ENCODE measurements at regions not wholly inside any gene's neighbourhood (a gene's known extent, or its start where the extent isn't known, plus 50 kb on each side); places are given as distances from the start of the nearest gene placed in this dataset.

DNA sequence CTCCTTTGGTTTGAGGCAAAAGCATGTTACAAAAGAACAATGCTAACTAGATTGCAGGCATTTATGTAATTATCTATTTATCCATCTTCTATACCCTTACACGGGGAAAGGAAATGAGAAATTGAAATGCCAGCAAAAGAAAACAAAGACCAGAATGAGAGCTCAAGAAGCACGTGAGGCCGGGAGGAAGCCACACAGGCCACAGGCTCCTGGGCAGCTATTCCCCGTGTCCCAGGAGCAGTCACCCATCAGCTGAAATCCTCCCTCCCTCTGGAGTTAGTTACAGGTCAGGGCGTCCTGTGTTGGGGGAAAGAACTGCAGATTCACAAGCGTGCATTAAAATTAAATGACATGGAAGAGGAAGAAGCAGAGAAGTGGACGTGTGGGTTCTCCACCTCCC is 64.7 kb upstream of the RPS6KA2 start:
- TF ChIP-seq, protein P1, sequence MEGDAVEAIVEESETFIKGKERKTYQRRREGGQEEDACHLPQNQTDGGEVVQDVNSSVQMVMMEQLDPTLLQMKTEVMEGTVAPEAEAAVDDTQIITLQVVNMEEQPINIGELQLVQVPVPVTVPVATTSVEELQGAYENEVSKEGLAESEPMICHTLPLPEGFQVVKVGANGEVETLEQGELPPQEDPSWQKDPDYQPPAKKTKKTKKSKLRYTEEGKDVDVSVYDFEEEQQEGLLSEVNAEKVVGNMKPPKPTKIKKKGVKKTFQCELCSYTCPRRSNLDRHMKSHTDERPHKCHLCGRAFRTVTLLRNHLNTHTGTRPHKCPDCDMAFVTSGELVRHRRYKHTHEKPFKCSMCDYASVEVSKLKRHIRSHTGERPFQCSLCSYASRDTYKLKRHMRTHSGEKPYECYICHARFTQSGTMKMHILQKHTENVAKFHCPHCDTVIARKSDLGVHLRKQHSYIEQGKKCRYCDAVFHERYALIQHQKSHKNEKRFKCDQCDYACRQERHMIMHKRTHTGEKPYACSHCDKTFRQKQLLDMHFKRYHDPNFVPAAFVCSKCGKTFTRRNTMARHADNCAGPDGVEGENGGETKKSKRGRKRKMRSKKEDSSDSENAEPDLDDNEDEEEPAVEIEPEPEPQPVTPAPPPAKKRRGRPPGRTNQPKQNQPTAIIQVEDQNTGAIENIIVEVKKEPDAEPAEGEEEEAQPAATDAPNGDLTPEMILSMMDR (IDR thresholded peaks at IDR 0.05; ENCODE audit: insufficient read depth, low read length, poor library complexity, severe bottlenecking), result no peak
- no peak for TF ChIP-seq EZH2phosphoT487 (conservative IDR thresholded peaks at IDR 0.05; ENCODE audit: low read length)
- H3K36me3 ChIP-seq (ENCODE audit: low read length), result no peaks in the 10 kb centered on the region
- H4K20me1 ChIP-seq (ENCODE audit: low read depth, low read length), result no peaks in the 10 kb centered on the region
- H3K9ac ChIP-seq (ENCODE audit: low read length), result no peak overlapping the region
- H3K4me2 ChIP-seq (ENCODE audit: low read depth, low read length, poor library complexity, severe bottlenecking), result no peak overlapping the region
- H3K79me2 ChIP-seq (ENCODE audit: insufficient read depth, low read length), result no peaks in the 10 kb centered on the region
- no peaks in the 10 kb centered on the region for H3K9me3 ChIP-seq (ENCODE audit: insufficient read depth, low read length)
- no peaks in the 10 kb centered on the region for H3F3A ChIP-seq (ENCODE audit: insufficient read depth)
- H3K9me2 ChIP-seq (replicated peaks; ENCODE audit: insufficient read depth, low read length), result no peaks in the 10 kb centered on the region
- H3K4me3 ChIP-seq (ENCODE audit: insufficient read depth, low read length, poor library complexity, severe bottlenecking), result no peak overlapping the region
- no peaks in the 10 kb centered on the region for H3K27me3 ChIP-seq (ENCODE audit: low read length)
- H2AFZ ChIP-seq (ENCODE audit: low read depth, low read length, severe bottlenecking), result no peak overlapping the region
- H3K27ac ChIP-seq (ENCODE audit: low read depth, low read length), result no peak overlapping the region

DNA sequence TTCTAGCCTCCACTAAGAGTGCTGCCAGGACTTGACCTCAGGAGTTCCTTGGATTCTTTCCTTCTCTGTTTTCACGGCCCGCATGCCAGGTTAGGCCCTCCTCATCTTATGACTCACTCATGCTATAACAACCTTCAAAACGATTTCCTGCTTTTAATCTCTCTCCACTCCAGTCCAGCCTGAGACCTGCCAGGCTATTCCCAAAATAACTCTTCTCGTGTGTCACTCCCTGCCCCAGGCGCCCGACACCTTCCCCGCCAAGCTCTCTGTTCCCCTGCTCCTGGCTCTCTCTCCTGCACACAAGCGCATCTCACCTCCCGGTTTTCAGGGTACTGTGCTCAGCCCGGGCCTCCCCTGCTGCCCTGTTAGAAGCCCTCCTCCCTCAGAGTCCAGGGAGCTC is 64.1 kb upstream of the RPS6KA2 start:
- H2AFZ ChIP-seq (ENCODE audit: low read depth, low read length, severe bottlenecking), result no peak overlapping the region

DNA sequence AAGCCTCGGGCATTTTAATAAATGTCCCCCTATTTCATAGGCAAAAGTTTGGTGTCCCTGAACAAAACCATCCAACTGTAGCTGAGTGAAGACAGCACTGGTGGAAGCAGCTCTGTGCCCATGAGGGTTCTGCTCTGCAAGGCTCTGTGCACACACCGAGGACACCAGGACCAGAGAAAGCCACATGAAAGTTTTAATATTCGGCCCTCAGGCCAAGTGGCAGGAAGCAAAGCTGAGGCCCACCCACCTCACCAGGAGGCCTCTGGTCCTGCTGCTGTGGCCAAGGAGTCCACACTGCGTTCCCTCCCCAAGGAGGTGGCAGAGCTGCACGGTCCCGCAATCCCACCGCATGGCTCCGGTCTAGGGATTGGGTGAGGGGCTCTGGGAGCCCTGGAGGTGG is 62.6 kb upstream of the RPS6KA2 start:
- Histone ChIP-seq H3K79me2 (ENCODE audit: insufficient read depth, low read length) (no peaks in the 10 kb centered on the region), H3K9me3 (ENCODE audit: insufficient read depth, low read length) (no peaks in the 10 kb centered on the region), H3K36me3 (ENCODE audit: low read length) (no peaks in the 10 kb centered on the region), H2AFZ (ENCODE audit: low read depth, low read length, severe bottlenecking) (no peak overlapping the region), H3K4me2 (ENCODE audit: low read depth, low read length, poor library complexity, severe bottlenecking) (no peak overlapping the region), H3K4me3 (ENCODE audit: insufficient read depth, low read length, poor library complexity, severe bottlenecking) (no peak overlapping the region), H4K20me1 (ENCODE audit: low read depth, low read length) (no peaks in the 10 kb centered on the region), H3K9ac (ENCODE audit: low read length) (no peak overlapping the region), H3K9me2 (replicated peaks; ENCODE audit: insufficient read depth, low read length) (no peaks in the 10 kb centered on the region), H3F3A (ENCODE audit: insufficient read depth) (no peaks in the 10 kb centered on the region), H3K27me3 (ENCODE audit: low read length) (no peaks in the 10 kb centered on the region), H3K27ac (ENCODE audit: low read depth, low read length) (no peak overlapping the region)
- TF ChIP-seq EZH2phosphoT487 (conservative IDR thresholded peaks at IDR 0.05; ENCODE audit: low read length), result no peak
- TF ChIP-seq, protein P1 (IDR thresholded peaks at IDR 0.05; ENCODE audit: insufficient read depth, low read length, poor library complexity, severe bottlenecking), result no peak

More for the DNA sequence above, 64.1 kb upstream of the RPS6KA2 start:
- no peaks in the 10 kb centered on the region for H3K27me3 ChIP-seq (ENCODE audit: low read length)
- H3K9ac ChIP-seq (ENCODE audit: low read length), result no peak overlapping the region
- H3K4me3 ChIP-seq (ENCODE audit: insufficient read depth, low read length, poor library complexity, severe bottlenecking), result no peak overlapping the region
- H3K4me2 ChIP-seq (ENCODE audit: low read depth, low read length, poor library complexity, severe bottlenecking), result no peak overlapping the region
- TF ChIP-seq EZH2phosphoT487 (conservative IDR thresholded peaks at IDR 0.05; ENCODE audit: low read length), result no peak
- TF ChIP-seq, protein P1 (IDR thresholded peaks at IDR 0.05; ENCODE audit: insufficient read depth, low read length, poor library complexity, severe bottlenecking), result no peak
- H3K79me2 ChIP-seq (ENCODE audit: insufficient read depth, low read length), result no peaks in the 10 kb centered on the region
- no peaks in the 10 kb centered on the region for H3F3A ChIP-seq (ENCODE audit: insufficient read depth)
- H4K20me1 ChIP-seq (ENCODE audit: low read depth, low read length), result no peaks in the 10 kb centered on the region
- H3K9me2 ChIP-seq (replicated peaks; ENCODE audit: insufficient read depth, low read length), result no peaks in the 10 kb centered on the region
- H3K36me3 ChIP-seq (ENCODE audit: low read length), result no peaks in the 10 kb centered on the region
- no peak overlapping the region for H3K27ac ChIP-seq (ENCODE audit: low read depth, low read length)
- H3K9me3 ChIP-seq (ENCODE audit: insufficient read depth, low read length), result no peaks in the 10 kb centered on the region
